Loucy (cell line): ENCODE measurements at regions not wholly inside any gene's neighbourhood (a gene's known extent, or its start where the extent isn't known, plus 50 kb on each side); places are given as distances from the start of the nearest gene placed in this dataset.

ENCODE experiments used
- H2AFZ ChIP-seq: fragments of 200-600 bp; sonication (generic); 2 replicates; pipeline ENCODE4 v1.6.0; 2016; ENCODE audit warnings: antibody characterized with exemption, mild to moderate bottlenecking, low read length, moderate library complexity
- H3F3A ChIP-seq: fragments of 200-600 bp; 2 replicates; pipeline ENCODE4 v1.6.0; 2016; ENCODE audit warnings: antibody characterized with exemption, low read depth, mild to moderate bottlenecking
- H3K27me3 ChIP-seq: fragments of 200-600 bp; sonication (generic); 2 replicates; pipeline ENCODE4 v1.6.1; 2014; ENCODE audit warnings: low read length, mild to moderate bottlenecking; ENCODE audit not compliant: insufficient read depth, poor library complexity, severe bottlenecking
- H3K36me3 ChIP-seq: fragments of 200-600 bp; sonication (generic); 2 replicates; pipeline ENCODE4 v1.6.1; 2016; ENCODE audit warnings: low read length; ENCODE audit not compliant: insufficient read depth
- H3K4me1 ChIP-seq: fragments of 200-600 bp; sonication (generic); 2 replicates; pipeline ENCODE4 v1.5.1; 2014; ENCODE audit warnings: low read length, mild to moderate bottlenecking; ENCODE audit not compliant: insufficient read depth, poor library complexity, severe bottlenecking
- H3K4me2 ChIP-seq: fragments of 200-600 bp; sonication (generic); 2 replicates; pipeline ENCODE4 v1.6.0; 2014; ENCODE audit warnings: antibody characterized with exemption, low read length, low read depth, mild to moderate bottlenecking; ENCODE audit not compliant: poor library complexity, severe bottlenecking
- H3K4me3 ChIP-seq: fragments of 200-600 bp; sonication (generic); 2 replicates; pipeline ENCODE4 v1.5.1; 2014; ENCODE audit warnings: low read length, mild to moderate bottlenecking, mixed read lengths; ENCODE audit not compliant: poor library complexity, severe bottlenecking
- H3K79me2 ChIP-seq: fragments of 200-600 bp; sonication (generic); 2 replicates; pipeline ENCODE4 v1.6.1; 2014; ENCODE audit warnings: low read length; ENCODE audit not compliant: insufficient read depth
- H3K9ac ChIP-seq: fragments of 200-600 bp; sonication (generic); 2 replicates; pipeline ENCODE4 v1.6.0; 2014; ENCODE audit warnings: mild to moderate bottlenecking, low read depth, low read length, moderate library complexity; ENCODE audit not compliant: poor library complexity, severe bottlenecking
- H3K9me2 ChIP-seq: fragments of 200-600 bp; sonication (generic); replicated peaks from 2 replicates; pipeline ENCODE4 v1.6.1; 2016; ENCODE audit warnings: low read depth, low read length, mixed read lengths
- H3K9me3 ChIP-seq: fragments of 200-600 bp; sonication (generic); 2 replicates; pipeline ENCODE4 v1.6.1; 2014; ENCODE audit warnings: mild to moderate bottlenecking, antibody characterized with exemption, low read length, low read depth; ENCODE audit not compliant: insufficient read depth
- H4K20me1 ChIP-seq: fragments of 200-600 bp; sonication (generic); 2 replicates; pipeline ENCODE4 v1.6.0; 2014; ENCODE audit warnings: antibody characterized with exemption, low read length, mild to moderate bottlenecking; ENCODE audit not compliant: insufficient read depth, poor library complexity, severe bottlenecking
- EZH2phosphoT487 ChIP-seq: fragments of 200-600 bp; IDR thresholded peaks from 2 replicates; pipeline ENCODE4 v1.6.1; 2018; ENCODE audit warnings: antibody characterized with exemption, mild to moderate bottlenecking, moderate library complexity, borderline replicate concordance
- TF ChIP-seq, protein P1 (sequence below): fragments of 200-600 bp; sonication (generic); conservative IDR thresholded peaks from 2 replicates; pipeline ENCODE4 v1.5.1; 2014; ENCODE audit warnings: mild to moderate bottlenecking, antibody characterized with exemption, low read length

DNA sequence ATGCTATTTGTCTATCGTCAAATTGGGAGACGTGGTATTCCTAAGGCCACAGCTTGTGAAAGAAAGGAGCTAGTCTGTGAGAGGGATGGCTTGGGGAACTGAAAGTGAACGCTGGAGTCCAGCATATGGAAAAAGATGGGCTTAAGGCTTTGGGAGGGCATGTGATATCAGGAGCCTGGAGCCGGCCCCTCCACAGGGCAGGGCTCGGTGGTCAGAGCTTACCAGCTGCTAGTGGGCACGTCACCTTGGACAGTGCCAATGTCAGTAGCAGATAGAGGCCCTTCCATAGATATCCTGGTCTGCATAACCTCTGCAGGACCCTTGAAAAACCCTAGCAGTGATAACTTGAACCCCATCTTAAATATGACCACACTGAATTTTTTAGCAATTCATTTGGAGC, 259.1 kb upstream of the RAB6C start:
- H3K9me2 ChIP-seq = no peaks in the 10 kb centered on the region

GRCh38 chr2:129720761-129721160, 258.7 kb upstream of the RAB6C start:
- Histone ChIP-seq H3K9ac (no peak overlapping the region), H3K4me3 (no peak overlapping the region), H3K9me3 (no peaks in the 10 kb centered on the region), H3K79me2 (no peaks in the 10 kb centered on the region), H4K20me1 (no peaks in the 10 kb centered on the region), H3K9me2 (no peaks in the 10 kb centered on the region), H3K4me1 (no peaks in the 10 kb centered on the region), H3F3A (no peaks in the 10 kb centered on the region), H3K4me2 (no peak overlapping the region), H3K27me3 (no peaks in the 10 kb centered on the region), H2AFZ (no peak overlapping the region), H3K36me3 (no peaks in the 10 kb centered on the region)
- TF ChIP-seq, protein P1, sequence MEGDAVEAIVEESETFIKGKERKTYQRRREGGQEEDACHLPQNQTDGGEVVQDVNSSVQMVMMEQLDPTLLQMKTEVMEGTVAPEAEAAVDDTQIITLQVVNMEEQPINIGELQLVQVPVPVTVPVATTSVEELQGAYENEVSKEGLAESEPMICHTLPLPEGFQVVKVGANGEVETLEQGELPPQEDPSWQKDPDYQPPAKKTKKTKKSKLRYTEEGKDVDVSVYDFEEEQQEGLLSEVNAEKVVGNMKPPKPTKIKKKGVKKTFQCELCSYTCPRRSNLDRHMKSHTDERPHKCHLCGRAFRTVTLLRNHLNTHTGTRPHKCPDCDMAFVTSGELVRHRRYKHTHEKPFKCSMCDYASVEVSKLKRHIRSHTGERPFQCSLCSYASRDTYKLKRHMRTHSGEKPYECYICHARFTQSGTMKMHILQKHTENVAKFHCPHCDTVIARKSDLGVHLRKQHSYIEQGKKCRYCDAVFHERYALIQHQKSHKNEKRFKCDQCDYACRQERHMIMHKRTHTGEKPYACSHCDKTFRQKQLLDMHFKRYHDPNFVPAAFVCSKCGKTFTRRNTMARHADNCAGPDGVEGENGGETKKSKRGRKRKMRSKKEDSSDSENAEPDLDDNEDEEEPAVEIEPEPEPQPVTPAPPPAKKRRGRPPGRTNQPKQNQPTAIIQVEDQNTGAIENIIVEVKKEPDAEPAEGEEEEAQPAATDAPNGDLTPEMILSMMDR = no peak
- TF ChIP-seq EZH2phosphoT487 = no peak

More for the DNA sequence above, 259.1 kb upstream of the RAB6C start:
- H3F3A ChIP-seq = no peaks in the 10 kb centered on the region
- H3K4me3 ChIP-seq = no peak overlapping the region
- H3K9me3 ChIP-seq = no peaks in the 10 kb centered on the region
- no peak for TF ChIP-seq EZH2phosphoT487
- TF ChIP-seq, protein P1 = no peak
- H3K36me3 ChIP-seq = no peaks in the 10 kb centered on the region
- no peaks in the 10 kb centered on the region for H3K4me1 ChIP-seq
- no peak overlapping the region for H3K9ac ChIP-seq
- no peak overlapping the region for H3K4me2 ChIP-seq
- H4K20me1 ChIP-seq = no peaks in the 10 kb centered on the region
- no peaks in the 10 kb centered on the region for H3K27me3 ChIP-seq
- H2AFZ ChIP-seq = no peak overlapping the region
- H3K79me2 ChIP-seq = no peaks in the 10 kb centered on the region

GRCh38 chr2:129721236-129721635, 258.2 kb upstream of the RAB6C start:
- H3K79me2 ChIP-seq = no peaks in the 10 kb centered on the region
- H3K9ac ChIP-seq = no peak overlapping the region
- no peak overlapping the region for H3K4me2 ChIP-seq
- no peak overlapping the region for H3K4me3 ChIP-seq
- no peaks in the 10 kb centered on the region for H3K36me3 ChIP-seq
- no peak for TF ChIP-seq EZH2phosphoT487
- TF ChIP-seq, protein P1 = no peak
- no peaks in the 10 kb centered on the region for H3F3A ChIP-seq
- no peak overlapping the region for H2AFZ ChIP-seq
- no peaks in the 10 kb centered on the region for H3K9me3 ChIP-seq
- H3K4me1 ChIP-seq = no peaks in the 10 kb centered on the region
- H3K9me2 ChIP-seq = no peaks in the 10 kb centered on the region
- H3K27me3 ChIP-seq = no peaks in the 10 kb centered on the region
- no peaks in the 10 kb centered on the region for H4K20me1 ChIP-seq
